Thyroid gland (tissue), 4 donors: ENCODE measurements at regions not wholly inside any gene's neighbourhood (a gene's known extent, or its start where the extent isn't known, plus 50 kb on each side); places are given as distances from the start of the nearest gene placed in this dataset. TPM values are rescaled to one million over a fixed set of nuclear protein-coding genes. Genes with fewer than 3 reads are reported as not detected.
"Not testable (repeated sequence)": the region's sequence is repeated elsewhere in the genome, so short reads cannot be mapped to it uniquely, and the experiment has no call there.

Source experiments
- DNase-seq, 2 donors: peaks; one replicate each; pipeline ENCODE4 v3.0.0-alpha.2; 2019
- H3K27ac ChIP-seq, 3 donors: fragments of 200-600 bp; sonication (generic); 1 replicate in 2 of 3; 2 replicates in 1 of 3; pipeline ENCODE4 v1.5.1; 2016 to 2019; ENCODE audit warnings: mild to moderate bottlenecking in 1 of 3, moderate library complexity in 1 of 3
- H3K27me3 ChIP-seq: fragments of 200-600 bp; sonication (generic); one replicate; pipeline ENCODE4 v1.5.1; 2019
- H3K36me3 ChIP-seq, 2 donors: fragments of 200-600 bp; sonication (generic); one replicate each; pipeline ENCODE4 v1.5.1; 2016 to 2019
- H3K4me1 ChIP-seq, 2 donors: fragments of 200-600 bp; sonication (generic); one replicate each; pipeline ENCODE4 v1.5.1; 2017 to 2019
- H3K4me3 ChIP-seq, 3 donors: fragments of 200-600 bp; sonication (generic); replicated peaks in 1 of 3; 1 replicate in 2 of 3; 2 replicates in 1 of 3; pipeline ENCODE4 v1.5.1; 2016; ENCODE audit warnings: mild to moderate bottlenecking in 1 of 3
- H3K9me3 ChIP-seq: fragments of 200-600 bp; sonication (generic); one replicate; pipeline ENCODE4 v1.5.1; 2017
- WGBS, 2 donors: methylation state at CpG; one replicate each; pipeline ENCODE4 v1.1.5; 2017; 5-methylcytosine and 5-hydroxymethylcytosine counted together
- intact Hi-C: fragments of 100-400 bp; cut with DNase I; formaldehyde crosslinking; loops from one replicate; pipeline ENCODE4 v1.15.1; 2023
- small RNA-seq: library from RNA; depleted of rRNA; stranded (forward); fragments of <200 nt; gene quantifications from one replicate; pipeline ENCODE3, GENCODE V24; 2016

DNA sequence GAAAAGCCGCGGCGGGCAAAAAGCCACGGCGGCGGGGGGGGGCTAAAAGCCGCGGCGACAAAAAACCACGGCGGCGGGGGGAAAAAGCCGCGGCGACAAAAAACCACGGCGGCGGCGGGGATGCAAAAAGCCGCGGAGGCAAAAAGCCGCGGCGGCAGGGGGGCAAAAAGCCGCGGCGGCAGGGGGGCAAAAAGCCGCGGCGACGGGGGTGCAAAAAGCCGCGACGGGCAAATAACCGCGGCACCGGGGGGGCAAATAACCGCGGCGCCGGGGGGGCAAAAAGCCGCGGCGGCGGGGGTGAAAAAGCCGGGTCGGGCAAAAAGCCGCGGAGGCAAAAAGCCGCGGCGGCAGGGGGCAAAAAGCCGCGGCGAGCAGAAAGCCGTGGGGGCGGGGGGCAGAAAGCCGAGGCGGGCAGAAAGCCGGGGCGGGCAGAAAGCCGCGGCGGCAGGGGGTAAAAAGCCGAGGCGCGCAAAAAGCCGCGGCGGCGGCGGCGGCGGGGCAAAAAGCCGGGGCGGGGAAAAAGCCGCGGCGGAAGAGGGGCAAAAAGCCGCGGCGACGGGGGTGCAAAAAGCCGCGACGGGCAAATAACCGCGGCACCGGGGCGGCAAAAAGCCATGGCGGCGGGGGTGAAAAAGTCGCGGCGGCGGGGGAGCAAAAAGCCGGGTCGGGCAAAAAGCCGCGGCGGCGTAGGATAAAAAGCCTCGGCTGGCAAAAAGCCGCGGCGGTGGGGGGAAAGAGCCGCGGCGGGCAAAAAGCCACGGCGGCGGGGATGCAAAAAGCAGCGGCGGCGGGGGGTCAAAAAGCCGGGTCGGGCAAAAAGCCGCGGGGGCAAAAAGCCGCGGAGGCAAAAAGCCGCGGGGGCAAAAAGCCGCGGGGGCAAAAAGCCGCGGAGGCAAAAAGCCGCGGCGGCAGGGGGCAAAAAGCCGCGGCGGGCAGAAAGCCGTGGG, 1632.4 kb downstream of the RPIA start:
- peak; percentile 2 to 20 for DNase-seq
- H3K36me3 ChIP-seq, H3K27ac ChIP-seq, H3K9me3 ChIP-seq, H3K4me1 ChIP-seq, intact Hi-C loops, H3K27me3 ChIP-seq: not testable (repeated sequence)
- 2 to 13% methylated on average over 12 to 28 of the region's 134 CpGs for WGBS, 2 donors
- peak overlapping the region in 1 of 3 donors; percentile 35 for H3K4me3 ChIP-seq

DNA sequence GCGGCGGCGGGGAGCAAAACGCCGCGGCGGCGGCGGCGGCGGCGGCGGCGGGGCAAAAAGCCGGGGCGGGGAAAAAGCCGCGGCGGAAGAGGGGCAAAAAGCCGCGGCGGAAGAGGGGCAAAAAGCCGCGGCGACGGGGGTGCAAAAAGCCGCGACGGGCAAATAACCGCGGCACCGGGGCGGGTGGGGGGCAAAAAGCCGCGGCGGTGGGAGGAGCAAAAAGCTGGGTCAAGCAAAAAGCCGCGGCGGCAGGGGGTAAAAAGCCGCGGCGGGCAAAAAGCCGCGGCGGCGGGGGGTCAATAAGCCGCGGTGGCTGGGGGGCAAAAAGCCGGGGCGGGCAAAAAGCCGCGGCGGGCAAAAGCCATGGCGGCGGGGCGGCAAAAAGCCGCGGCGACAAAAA, 1633.2 kb downstream of the RPIA start:
- H3K27me3 ChIP-seq, H3K27ac ChIP-seq, H3K36me3 ChIP-seq, H3K4me1 ChIP-seq, intact Hi-C loops, DNase-seq, H3K9me3 ChIP-seq: not testable (repeated sequence)
- WGBS, 2 donors, result 0% methylated on average over 9 of the region's 59 CpGs; no CpG with 5 or more reads in 1 of the 2 donors
- H3K4me3 ChIP-seq, result peak overlapping the region in 1 of 3 donors; percentile 35

DNA sequence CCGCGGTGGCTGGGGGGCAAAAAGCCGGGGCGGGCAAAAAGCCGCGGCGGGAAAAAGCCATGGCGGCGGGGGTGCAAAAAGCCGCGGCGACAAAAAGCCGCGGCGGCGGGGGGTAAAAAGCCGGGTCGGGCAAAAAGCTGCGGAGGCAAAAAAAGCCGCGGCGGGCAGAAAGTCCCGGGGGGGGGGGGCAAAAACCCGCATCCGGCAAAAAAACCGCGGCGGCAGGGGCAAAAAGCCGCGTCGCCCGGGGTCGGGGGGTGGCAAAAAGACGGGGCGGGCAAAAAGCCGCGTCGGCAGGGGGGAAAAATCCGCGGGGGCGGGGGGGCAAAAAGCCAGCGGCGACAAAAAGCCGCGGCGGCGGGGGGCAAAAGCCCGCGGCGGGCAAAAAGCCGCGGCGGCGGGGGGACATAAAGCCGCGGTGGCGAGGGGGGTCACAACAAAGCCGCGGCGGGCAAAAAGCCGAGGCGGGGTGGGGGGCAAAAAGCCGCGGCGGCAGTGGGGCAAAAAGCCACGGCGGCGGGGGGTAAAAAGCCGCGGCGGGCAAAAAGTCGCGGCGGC, 1634.4 kb downstream of the RPIA start:
- H3K36me3 ChIP-seq, H3K4me1 ChIP-seq, intact Hi-C loops, H3K9me3 ChIP-seq, H3K27me3 ChIP-seq, H3K4me3 ChIP-seq, H3K27ac ChIP-seq, DNase-seq: not testable (repeated sequence)
- WGBS, 2 donors, result 0% methylated on average over 10 of the region's 74 CpGs; no CpG with 5 or more reads in 1 of the 2 donors

DNA sequence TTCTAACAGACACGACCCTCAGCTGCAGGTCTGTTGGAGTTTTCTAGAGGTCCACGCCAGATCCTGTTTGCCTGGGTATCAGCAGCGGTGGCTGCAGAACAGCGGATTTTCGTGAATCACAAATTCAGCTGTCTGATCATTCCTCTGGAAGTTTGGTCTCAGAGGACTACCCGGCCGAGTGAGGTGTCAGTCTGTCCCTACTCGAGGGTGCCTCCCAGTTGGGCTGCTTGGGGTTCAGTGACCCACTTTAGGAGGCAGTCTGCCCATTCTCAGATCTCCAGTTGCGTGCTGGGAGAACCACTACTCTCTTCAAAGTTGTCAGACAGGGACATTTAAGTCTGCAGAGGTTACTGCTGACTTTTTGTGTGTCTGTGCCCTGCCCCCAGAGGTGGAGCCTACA, 1664.1 kb downstream of the RPIA start:
- H3K4me1 ChIP-seq, H3K27ac ChIP-seq, H3K4me3 ChIP-seq, H3K36me3 ChIP-seq, intact Hi-C loops, H3K9me3 ChIP-seq, H3K27me3 ChIP-seq, DNase-seq: not testable (repeated sequence)
- 87% methylated on average over 6 of the region's 9 CpGs; no CpG with 5 or more reads in 1 of the 2 donors for WGBS, 2 donors

DNA sequence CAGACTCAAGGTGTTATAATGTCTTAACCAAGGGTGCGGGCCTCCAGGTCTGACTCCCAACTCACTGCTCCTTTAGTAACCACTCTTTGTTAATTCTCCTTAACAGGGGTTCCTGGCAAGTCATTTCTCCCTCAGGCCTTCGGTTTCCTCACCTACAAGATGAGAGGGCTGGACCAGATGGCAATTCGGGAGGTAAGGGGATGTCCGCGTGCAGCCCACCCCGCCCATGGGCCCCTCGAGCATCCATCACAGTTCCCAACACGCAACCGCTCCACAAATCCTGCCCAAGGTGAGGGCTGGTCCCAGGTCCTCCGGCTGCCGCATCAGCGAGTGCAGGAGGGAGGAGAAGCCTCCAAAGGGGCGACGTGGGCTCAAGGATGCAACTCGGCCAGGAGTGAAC, 1667.9 kb downstream of the RPIA start:
- H3K36me3 ChIP-seq, H3K9me3 ChIP-seq, DNase-seq, H3K27ac ChIP-seq, H3K4me1 ChIP-seq, H3K27me3 ChIP-seq, intact Hi-C loops, H3K4me3 ChIP-seq: not testable (repeated sequence)
- WGBS, 2 donors, result 91% methylated on average over 2 of the region's 15 CpGs; no CpG with 5 or more reads in 1 of the 2 donors

DNA sequence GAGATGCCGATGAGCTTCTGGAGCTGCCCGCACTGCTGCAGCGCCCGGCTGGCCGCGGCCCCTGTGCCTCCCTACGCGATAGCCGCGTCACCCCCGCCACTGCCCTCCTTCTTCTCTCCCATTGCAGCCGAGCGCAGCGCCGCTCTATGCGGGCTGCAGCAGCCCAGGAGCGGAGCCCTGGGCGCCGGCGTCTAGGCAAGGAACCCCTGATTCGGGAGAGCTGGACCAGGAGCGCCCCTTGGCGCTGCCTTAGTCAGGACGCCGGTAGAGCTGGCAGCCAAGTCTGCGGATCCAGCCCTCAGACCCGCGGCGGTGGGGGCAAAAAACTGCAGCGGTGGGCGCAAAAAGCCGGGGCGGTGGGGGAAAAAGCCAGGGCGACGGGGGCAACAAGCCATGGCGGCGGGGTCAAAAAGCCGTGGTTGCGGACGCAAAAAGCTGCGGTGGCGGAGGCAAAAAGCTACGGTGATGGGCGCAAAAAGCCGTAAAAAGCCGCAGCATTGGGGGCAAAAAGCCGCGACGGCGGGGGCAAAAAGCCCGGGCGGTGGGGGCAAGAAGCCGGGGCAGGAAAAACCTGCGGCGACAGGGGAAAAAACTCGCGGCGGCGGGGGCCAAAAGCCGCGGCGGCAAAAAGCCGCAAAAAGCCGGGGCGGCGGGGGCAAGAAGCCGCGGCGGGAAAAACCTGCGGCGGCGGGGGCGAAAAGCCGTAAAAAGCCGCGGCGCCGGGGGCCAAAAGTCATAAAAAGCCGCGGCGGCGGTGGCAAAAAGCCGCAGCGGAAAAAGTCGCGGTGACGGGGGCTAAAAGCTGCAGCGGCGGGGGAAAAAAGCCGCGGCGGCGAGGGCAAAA, 1668.6 kb downstream of the RPIA start:
- H3K36me3 ChIP-seq, intact Hi-C loops, H3K27ac ChIP-seq, H3K27me3 ChIP-seq, H3K9me3 ChIP-seq, DNase-seq, H3K4me3 ChIP-seq, H3K4me1 ChIP-seq: not testable (repeated sequence)
- 10 to 30% methylated on average over 48 to 62 of the region's 93 CpGs for WGBS, 2 donors

DNA sequence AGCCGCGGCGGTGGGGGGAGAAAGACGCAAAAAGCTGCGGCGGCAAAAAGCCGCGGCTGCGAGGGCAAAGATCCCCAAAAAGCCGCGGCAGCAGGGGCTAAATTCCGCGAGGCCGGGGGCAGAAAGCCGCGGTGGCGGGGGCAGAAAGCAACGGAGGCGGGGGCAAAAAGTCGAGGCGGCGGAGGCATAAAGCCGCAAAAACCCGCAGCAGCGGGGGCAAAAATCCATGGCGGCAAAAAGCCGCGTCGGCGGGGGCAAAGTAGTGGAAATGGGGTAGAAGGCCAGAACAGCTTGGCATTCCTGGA, 1669.2 kb downstream of the RPIA start:
- intact Hi-C loops, H3K27me3 ChIP-seq, DNase-seq, H3K4me1 ChIP-seq, H3K4me3 ChIP-seq, H3K27ac ChIP-seq, H3K9me3 ChIP-seq, H3K36me3 ChIP-seq: not testable (repeated sequence)
- 8 to 16% methylated on average over 30 of the region's 30 CpGs for WGBS, 2 donors

Small RNAs in the stretch of these regions (small RNA-seq; reads per million reads assigned to genes)
- not detected for gene AC233263.1
- not detected for gene AC233263.2
- not detected for gene IGKV1D-35
- gene IGKV2D-19, result not detected
- not detected for gene IGKV2D-36
- not detected for gene IGKV2D-38
- not detected for gene IGKV3D-25
